ENCODE measurements at regions not wholly inside any gene's neighbourhood (a gene's known extent, or its start where the extent isn't known, plus 50 kb on each side); places are given as distances from the start of the nearest gene placed in this dataset.

DNA sequence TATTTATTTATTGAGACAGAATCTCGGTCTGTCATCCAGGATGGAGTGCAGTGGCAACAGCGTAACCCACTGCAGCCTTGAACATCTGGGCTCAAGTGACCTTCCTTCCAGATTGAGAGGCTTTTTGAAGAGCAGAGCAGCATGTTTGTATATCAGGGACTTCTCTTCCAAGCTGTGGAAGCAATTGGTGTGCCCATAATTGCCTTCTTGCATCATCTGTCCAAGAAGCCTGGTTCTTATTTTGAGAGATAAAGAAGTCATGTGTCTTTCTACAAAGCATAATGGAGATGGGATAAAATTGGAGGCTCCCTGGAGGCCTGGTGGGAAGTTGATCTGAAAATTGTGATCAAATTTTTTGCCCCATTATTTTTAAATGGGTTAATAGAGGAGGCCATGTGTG lies 183.8 kb upstream of the MCTP2 start:
- H3K4me3 ChIP-seq (ENCODE audit: low read depth, low read length): no peak overlapping the region
- TF ChIP-seq, protein P1, sequence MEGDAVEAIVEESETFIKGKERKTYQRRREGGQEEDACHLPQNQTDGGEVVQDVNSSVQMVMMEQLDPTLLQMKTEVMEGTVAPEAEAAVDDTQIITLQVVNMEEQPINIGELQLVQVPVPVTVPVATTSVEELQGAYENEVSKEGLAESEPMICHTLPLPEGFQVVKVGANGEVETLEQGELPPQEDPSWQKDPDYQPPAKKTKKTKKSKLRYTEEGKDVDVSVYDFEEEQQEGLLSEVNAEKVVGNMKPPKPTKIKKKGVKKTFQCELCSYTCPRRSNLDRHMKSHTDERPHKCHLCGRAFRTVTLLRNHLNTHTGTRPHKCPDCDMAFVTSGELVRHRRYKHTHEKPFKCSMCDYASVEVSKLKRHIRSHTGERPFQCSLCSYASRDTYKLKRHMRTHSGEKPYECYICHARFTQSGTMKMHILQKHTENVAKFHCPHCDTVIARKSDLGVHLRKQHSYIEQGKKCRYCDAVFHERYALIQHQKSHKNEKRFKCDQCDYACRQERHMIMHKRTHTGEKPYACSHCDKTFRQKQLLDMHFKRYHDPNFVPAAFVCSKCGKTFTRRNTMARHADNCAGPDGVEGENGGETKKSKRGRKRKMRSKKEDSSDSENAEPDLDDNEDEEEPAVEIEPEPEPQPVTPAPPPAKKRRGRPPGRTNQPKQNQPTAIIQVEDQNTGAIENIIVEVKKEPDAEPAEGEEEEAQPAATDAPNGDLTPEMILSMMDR (conservative IDR thresholded peaks at IDR 0.05; ENCODE audit: low read depth, low read length): no peak
- DNase-seq (ENCODE audit: low read depth): no peak

DNA sequence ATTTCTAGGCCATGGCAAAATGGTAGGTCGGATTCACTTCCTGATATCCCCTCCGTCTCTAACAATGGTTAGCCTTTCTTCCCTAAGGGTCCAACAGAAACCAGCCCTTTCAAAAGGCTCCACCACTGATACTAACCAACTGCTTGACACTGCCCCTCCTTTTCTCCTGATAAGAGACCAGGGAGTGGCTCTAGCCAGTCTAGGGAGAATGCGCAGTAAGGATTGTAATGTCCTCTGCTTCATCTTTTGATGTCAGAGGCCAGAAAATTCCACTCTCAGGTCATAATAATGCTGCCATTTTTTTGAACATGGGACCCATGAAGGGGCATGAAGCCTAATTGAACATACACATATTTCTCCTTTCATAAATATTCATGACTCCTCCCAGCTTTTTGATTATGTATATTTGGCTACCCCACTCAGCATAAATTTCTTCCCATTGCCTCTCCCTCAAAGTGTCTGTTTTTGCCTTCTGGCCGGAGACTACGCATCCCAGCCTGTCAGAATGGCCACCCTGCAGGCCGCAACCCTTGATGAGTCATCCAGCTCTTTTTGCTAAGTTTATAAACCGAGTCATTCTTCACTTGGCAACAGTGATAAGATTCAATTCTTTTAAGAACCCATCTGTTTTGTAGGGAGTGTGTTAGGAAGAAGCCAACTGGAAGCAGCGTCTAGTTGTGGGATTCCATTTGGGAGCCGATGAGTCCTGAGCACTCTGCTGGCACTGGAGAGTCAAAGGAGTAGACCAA lies 189.0 kb upstream of the MCTP2 start:
- DNase-seq (ENCODE audit: low read depth): no peak
- no peak overlapping the region for H3K4me3 ChIP-seq (ENCODE audit: low read depth, low read length)
- TF ChIP-seq, protein P1 (conservative IDR thresholded peaks at IDR 0.05; ENCODE audit: low read depth, low read length): no peak

DNA sequence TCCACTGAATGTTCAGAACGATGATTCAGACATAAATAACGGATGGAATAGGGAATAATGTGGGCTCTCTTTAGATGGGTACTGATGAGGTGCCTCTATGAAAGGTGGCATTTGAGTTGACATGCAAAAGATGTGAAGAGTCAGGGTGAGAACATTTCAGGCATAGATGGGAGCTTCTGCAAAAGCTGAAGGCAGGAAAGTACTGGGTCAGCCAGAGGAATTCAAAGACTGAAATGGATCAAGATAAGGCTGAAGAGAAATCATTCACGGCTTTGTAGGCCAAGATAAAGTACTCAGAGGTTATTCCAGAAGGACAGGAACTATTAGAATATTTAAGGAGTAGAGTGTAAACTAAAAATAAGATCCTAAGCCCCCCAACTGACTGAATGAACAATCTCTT lies 189.6 kb upstream of the MCTP2 start:
- no peak overlapping the region for H3K4me3 ChIP-seq (ENCODE audit: low read depth, low read length)
- DNase-seq (ENCODE audit: low read depth): no peak
- TF ChIP-seq, protein P1 (conservative IDR thresholded peaks at IDR 0.05; ENCODE audit: low read depth, low read length): no peak

DNA sequence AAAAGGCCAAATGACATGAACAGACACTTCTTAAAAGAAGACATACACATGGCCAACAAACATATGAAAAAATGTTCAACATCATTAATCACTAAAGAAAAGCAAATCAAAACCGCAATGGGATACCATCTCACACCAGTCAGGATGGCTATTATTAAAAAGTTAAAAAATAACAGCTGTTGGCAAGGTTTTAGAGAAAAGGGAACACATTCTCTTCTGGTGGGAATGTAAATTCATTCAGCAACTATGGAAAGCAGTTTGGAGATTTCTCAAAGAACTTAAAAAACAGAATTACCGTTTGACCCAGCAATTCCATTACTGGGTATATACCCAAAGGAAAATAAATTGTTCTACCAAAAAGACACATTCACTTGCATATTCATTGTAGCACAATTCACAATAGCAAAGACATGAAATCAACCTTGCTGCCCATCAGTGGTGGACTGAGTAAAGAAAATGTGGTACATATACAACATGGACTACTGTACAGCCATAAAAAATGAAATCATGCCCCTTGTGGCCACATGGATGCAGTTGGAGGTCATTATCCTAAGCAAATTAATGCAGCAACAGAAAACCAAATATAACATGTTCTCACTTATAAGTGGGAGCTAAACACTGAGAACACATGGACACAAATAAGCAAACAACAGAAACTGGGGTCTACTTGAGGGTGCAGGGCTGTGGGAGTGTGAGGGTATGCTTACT lies 190.7 kb upstream of the MCTP2 start:
- no peak for DNase-seq (ENCODE audit: low read depth)
- no peak overlapping the region for H3K4me3 ChIP-seq (ENCODE audit: low read depth, low read length)
- TF ChIP-seq, protein P1 (conservative IDR thresholded peaks at IDR 0.05; ENCODE audit: low read depth, low read length): no peak

DNA sequence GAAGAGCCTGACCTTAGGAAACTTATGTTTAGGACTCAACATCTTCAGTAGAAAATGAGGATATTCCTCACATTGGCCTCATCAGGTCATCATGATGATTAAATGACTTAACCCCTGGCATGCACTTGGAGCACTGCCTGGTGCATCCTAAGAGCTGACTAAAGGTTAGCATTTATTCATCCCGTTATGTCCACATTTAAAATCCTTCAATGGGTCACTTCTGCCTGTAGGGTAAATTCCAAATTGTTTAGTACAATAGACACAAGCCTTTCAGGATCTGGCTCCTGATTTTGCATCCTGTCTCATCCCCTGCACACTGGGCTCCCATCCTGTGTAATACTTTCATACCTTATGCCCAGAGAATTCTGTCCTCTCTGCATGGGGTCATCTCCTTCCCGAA lies 195.2 kb upstream of the MCTP2 start:
- TF ChIP-seq, protein P1 (conservative IDR thresholded peaks at IDR 0.05; ENCODE audit: low read depth, low read length): no peak
- no peak overlapping the region for H3K4me3 ChIP-seq (ENCODE audit: low read depth, low read length)
- DNase-seq (ENCODE audit: low read depth): no peak

DNA sequence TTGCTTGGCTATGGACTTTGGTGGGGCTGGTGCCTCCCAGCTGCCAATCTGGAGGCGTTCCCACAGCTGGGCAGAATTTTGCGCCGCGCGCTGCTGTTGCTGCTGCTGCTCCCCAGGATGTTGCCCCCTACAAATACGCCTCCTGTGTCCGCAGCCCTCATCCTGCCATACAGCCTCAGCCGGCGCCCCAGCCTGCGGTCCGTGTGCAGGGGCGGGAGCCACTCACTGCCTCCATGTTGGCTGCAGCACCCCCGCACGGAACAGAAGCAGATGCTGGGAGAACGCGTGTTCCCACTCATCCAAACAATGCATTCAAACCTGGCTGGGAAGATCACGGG lies 197.7 kb upstream of the MCTP2 start:
- DNase-seq (ENCODE audit: low read depth): no peak
- H3K4me3 ChIP-seq (ENCODE audit: low read depth, low read length): no peak overlapping the region
- TF ChIP-seq, protein P1 (conservative IDR thresholded peaks at IDR 0.05; ENCODE audit: low read depth, low read length): no peak

Data from epithelial cell of proximal tubule (primary cell).